GM19463 (cell line): ENCODE measurements at regions not wholly inside any gene's neighbourhood (a gene's known extent, or its start where the extent isn't known, plus 50 kb on each side); places are given as distances from the start of the nearest gene placed in this dataset.

Experiments used
- ATAC-seq: cut with Tn5 transposase; IDR thresholded peaks from one replicate; pipeline ENCODE4 v1.9.1; 2021; ENCODE audit warnings: mild to moderate bottlenecking, moderate library complexity; ENCODE audit not compliant: unreplicated experiment

DNA sequence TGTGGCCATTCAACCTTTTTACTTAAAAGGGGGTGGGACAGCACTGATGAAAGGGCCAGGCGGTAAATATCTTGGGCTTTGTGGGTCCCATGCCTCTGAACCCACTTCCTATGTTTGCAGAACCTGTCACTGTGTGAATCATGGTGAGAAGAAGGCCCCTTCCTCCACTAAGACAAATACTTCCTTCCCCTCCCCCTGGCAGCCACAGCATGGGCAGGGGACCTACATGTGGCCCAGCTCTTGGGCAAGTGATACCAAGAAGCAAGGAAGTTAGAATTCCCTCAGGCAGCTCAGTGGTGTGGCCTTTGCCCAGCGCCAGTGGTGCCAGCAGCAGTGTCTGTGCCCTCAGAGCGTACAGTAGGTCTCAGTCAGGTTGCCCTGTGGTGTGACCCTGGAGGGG, 168.6 kb downstream of the TRIM33 start:
- no peak for ATAC-seq

DNA sequence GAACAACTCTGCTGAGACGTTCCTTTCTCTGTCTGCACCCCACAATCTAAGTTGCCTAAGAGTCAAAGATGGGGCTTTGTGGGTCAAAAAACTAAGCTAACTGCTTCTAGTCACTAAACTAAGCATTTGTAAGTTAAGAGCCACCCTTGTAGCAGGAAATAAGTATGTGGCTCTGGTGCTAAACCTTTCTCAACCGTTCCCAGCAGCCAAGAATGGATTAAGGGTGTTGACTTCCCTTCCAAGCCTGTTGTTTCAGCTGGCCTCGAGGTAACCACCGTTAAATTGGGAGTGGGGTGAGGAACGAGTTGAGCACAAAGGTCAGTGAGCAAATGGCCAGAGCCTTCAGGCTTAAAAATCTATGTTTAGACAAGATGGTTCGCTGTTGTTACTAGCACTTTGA, 169.1 kb downstream of the TRIM33 start:
- ATAC-seq, result no peak

DNA sequence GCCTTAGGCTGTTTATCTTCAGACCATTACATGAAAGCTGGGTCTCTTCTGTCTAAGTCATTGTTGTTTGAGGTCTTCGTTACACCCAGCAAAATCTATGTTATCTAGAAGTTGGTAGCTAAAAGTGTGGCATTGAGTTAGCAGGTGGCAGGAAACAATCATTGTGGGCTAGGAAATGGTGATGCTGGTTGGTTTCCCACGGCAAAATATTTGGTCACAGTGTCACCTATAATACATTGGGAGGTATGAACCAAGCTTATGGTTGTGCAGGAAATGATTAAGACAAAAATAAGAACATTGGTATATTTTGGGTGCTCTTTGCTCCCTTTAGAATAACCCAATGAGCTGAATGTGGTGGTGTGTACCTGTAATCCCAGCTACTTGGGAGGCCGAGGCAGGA, 169.7 kb downstream of the TRIM33 start:
- ATAC-seq, result no peak

DNA sequence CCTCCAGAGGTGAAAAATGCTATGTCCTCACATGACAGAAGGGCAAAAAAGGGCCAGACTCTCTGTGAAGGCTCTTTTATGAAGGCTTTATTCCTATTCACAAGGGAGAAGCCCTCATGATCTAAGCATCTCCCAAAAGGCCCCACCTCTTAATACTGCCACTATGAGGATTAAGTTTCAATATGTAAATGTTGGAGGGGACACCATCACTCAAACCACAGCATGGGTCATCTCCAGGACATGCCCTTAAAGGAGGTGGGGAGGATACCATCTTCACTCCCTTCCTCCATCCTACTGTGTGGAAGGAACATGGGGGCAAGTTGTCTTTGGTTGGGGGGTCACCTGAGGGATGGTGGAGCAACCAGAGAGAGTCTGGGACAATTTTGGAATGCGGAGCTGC, 170.1 kb downstream of the TRIM33 start:
- ATAC-seq, result no peak

DNA sequence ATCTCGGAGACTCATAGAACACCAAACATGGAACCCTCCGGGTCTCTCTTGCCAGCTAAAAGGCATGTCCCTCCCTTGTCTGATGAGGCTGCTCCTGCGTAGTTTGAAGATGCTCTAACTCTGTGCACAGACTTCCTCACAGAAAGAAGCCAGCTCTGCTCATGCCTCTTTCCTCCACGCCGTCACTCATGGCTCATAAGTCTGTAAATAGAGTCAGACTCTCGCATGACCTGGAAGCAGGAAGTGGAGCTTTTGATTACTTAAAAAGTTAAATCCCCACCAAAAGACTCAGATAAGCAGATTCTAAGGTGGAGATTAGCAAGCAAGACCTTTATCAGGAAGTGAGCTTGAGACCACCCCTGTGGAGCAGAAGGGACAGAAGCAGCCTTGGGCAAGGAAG, 171.6 kb downstream of the TRIM33 start:
- no peak for ATAC-seq

DNA sequence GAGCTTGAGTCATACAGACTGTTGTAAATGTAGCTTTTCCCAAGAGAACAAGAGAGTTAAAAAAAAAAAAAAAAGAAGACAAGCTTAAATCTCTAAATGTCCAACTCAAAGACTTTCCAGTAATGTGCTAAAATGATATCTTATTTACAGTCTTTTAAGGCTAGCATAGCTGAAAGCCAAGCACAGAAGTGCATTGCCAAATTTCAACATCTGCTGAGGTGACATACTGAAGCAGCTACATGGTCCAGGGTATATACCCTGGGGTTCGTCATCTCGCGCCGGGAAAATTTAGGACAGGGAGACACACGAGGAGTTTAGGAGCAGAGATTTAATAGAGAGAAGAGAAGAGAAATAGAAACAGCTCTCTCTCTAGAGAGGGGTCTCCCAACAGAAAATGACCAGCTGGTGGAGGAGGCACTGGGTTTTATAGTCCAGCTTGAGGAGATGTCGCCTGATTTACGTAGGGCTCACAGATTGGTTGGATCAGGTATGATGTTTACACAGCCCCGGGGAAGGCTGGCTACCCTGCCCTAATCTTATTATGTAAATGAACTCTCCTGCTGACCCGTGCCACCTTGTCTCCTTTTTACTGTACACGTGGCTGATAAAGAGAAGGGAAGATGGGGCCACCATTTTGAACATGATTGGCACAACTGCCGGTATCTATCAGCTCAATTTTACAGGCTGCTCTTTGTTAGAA, 172.7 kb downstream of the TRIM33 start:
- no peak for ATAC-seq

DNA sequence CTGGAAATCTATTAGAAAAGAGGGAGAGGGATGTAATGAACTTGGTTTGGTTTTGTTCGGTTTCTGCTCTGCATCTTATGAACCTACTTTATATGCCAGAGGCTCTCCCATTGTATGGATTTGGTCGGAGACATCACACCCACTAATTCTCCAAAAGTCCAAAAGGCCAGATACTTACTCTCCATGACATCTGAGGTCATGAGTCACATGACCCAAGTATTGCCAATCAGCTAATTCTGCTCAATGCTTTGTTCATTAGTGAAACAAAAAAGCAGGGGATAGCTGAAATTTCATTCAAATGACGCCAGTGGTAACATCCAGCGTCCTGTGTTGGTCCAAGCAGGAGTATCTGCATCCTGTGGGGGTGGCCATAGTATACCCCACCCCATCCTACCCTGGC, 173.6 kb downstream of the TRIM33 start:
- ATAC-seq, result no peak

DNA sequence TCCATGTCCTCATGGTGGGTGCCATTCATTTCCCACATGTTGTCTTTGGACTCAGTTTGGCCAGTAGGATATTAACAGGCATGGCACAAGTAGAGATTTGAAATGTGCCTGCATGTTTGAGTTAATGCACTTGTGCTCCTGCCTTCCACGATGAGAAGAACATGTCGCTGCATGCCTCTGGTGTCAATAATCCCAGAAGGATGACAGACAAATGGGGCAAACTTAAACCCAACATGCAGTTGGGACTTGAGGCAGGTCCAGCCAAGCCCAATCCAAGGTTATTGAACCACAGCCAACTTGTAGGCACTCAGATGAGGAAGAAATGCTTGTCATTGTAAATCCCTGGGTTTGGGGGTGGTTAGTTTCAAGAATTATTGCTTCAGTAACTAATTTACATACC, 174.6 kb downstream of the TRIM33 start:
- no peak for ATAC-seq

DNA sequence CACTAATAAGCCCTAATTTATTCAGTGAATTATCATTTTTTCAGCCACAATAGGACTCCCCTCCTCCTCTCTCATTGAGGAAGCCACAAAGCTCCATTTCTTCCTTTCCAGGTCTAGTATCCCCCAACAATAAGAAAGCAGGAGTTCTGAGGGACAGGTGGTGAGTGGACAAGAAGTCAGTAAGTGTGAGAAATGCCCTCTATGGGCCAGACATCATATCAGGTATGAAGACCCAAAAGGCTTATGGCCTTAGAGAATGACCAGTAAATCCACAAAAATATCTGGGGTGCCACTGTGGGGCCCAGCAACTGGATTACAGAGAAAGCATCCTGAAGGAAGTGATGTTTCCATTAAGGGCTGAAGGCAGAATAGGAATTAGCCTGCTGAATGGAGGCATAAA, 175.7 kb downstream of the TRIM33 start:
- no peak for ATAC-seq

DNA sequence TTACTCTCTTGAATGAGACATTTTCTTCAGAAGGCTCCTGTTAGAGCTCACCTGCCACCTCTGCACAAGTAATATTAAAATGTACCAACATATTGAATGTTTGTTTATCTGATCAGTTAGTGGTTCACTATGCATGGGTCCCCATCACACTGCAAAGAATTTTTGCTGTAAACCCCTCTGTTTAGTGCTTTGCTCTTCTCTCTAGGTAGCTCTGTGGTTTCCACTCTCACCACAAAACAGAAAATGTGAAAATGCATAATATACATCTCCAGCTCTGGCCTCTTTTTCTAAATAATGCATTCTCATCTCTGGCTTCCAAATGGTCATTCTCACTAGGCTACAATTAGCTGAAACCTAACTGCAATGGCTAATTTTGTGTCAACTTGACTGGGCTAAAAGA, 176.7 kb downstream of the TRIM33 start:
- ATAC-seq, result no peak

DNA sequence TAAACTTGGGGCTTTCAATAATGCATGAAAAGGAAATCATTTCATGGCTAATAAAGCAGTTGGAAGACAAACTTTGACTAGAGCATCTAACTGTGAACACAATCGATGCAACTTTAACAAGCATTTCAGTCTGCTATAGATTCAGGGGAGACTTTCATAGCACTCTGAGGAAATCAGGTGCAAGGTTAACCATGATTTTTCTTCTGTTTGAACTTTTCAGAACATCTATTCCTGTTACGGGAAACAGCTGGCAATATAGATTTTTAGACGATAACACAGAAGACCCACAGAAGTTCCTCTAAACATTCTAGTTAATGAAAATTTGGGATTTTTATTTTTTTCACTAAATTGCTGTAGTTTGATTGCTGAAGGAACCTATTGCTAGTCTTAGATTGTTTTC, 177.3 kb downstream of the TRIM33 start:
- no peak for ATAC-seq

- ATAC-seq, result no peak
These were observed 178.3 kb upstream of the SYT6 start for GRCh38 chr1:114331936-114332335.

- ATAC-seq, result no peak
These were observed 176.8 kb upstream of the SYT6 start for GRCh38 chr1:114330451-114330983.

GRCh38 chr1:114328361-114328904, 174.8 kb upstream of the SYT6 start:
- ATAC-seq, result no peak

DNA sequence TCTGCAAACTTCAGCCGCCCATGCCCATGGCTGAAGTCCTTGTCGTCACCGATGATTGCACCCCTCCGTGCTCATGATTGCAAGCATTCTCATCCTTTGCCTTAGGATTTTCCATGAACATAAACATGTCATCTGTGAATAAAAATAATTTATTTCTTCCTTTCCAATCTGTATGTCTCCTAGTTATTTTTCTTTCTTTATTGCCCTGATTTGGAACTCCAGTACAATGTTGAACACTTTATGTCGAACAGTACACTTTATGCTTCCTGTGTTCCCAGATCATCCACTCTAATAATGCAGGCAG, 170.9 kb upstream of the SYT6 start:
- no peak for ATAC-seq

- ATAC-seq, result no peak
These were observed 170.4 kb upstream of the SYT6 start for GRCh38 chr1:114323959-114324661.

- no peak for ATAC-seq
These were observed 169.1 kb upstream of the SYT6 start for GRCh38 chr1:114322734-114323133.

- no peak for ATAC-seq
These were observed 168.5 kb upstream of the SYT6 start for GRCh38 chr1:114322207-114322606.

- no peak for ATAC-seq
These were observed 166.9 kb upstream of the SYT6 start for GRCh38 chr1:114320586-114320985.

DNA sequence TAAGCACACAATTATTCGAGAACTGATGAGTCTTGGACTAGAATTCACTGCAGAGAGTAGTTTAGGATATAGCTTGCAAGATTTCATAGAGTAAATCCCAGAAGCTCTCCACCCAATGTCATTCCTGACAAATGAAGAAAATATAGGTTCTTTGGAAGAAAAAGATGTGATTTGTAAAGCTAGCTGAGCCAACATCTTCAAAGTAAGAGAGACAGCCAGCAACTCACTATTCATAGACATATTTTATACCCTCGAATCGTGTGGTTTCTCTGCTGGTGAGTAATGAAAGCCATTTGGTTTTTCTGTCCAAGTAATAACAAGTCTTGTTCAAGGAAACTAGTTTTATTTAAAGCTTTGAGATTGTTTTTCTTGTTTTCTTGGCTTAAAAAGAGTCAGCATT, 165.7 kb upstream of the SYT6 start:
- no peak for ATAC-seq

DNA sequence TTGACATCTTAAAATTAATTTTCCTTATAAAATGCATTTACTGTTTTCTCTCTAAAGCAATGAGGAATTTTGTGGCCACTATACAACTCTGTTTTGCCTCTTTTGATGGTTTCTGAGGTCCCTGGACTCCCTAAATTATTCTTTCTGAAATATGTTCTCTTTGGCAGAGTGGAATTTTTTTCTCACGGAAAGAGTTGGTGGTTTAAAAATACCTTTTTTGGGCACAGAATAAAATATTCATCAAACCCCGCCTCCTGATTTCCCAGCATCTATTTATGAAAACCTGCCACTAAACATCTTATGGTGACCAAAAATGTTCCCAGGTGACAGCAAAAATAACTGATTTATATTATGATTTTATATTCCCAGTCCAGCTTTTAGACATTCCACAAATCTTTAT, 165.3 kb upstream of the SYT6 start:
- ATAC-seq, result no peak

DNA sequence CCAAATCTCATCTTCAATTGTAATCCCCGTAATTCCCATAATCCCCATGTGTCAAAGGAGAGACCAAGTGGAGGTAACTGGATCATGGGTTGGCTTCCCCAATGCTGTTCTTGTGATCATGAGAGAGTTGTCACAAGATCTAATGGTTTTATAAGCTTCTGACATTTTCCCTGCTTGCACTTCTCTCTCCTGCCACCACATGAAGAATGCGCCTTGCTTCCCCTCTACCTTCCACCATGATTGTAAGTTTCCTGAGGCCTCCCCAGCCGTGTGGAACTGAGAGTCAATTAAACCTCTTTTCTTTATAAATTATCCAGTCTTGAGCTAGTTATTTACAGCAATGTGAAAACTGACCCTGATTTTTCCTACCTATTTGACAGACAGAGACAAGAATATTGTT, 162.5 kb upstream of the SYT6 start:
- ATAC-seq, result no peak
